Esophagus muscularis mucosa (tissue), 4 donors: ENCODE measurements at regions not wholly inside any gene's neighbourhood (a gene's known extent, or its start where the extent isn't known, plus 50 kb on each side); places are given as distances from the start of the nearest gene placed in this dataset.

Experiments
- DNase-seq: peaks from one replicate; pipeline ENCODE4 v3.0.0-alpha.2; 2017; ENCODE audit errors: extremely low spot score
- H3K27ac ChIP-seq, 4 donors: fragments of 200-600 bp; sonication (generic); replicated peaks in 1 of 4; 1 replicate in 3 of 4; 2 replicates in 1 of 4; pipeline ENCODE4 v1.5.1; 2016 to 2019; ENCODE audit warnings: mild to moderate bottlenecking in 1 of 4
- H3K27me3 ChIP-seq, 4 donors: fragments of 200-600 bp; sonication (generic); one replicate each; pipeline versions ENCODE4 v1.5.1 to v1.6.0; 2016 to 2019
- H3K36me3 ChIP-seq, 4 donors: fragments of 200-600 bp; sonication (generic); one replicate each; pipeline ENCODE4 v1.5.1; 2016 to 2019
- H3K4me1 ChIP-seq, 4 donors: fragments of 200-600 bp; sonication (generic); one replicate each; pipeline ENCODE4 v1.5.1; 2016 to 2019
- H3K4me3 ChIP-seq, 4 donors: fragments of 200-600 bp; sonication (generic); 1 replicate in 2 of 4; 2 replicates in 2 of 4; pipeline ENCODE4 v1.5.1; 2016 to 2019; ENCODE audit warnings: mild to moderate bottlenecking in 4 of 4, moderate library complexity in 1 of 4
- H3K9me3 ChIP-seq, 4 donors: fragments of 200-600 bp; sonication (generic); 1 replicate in 3 of 4; 2 replicates in 1 of 4; pipeline ENCODE4 v1.5.1; 2016 to 2019
- CTCF ChIP-seq, 3 experiments: fragments of 200-600 bp in 2 of 3; fragments of 450-650 bp in 1 of 3; sonication (generic) in 2 of 3; IDR thresholded peaks; one replicate each; pipeline ENCODE4 v1.5.1; 2017 to 2019; ENCODE audit warnings: antibody characterized with exemption in 3 of 3, mild to moderate bottlenecking in 2 of 3, moderate library complexity in 1 of 3
- EP300 ChIP-seq: sonication (generic); formaldehyde crosslinking; IDR thresholded peaks from one replicate; pipeline ENCODE4 v1.6.1; 2017; ENCODE audit warnings: antibody characterized with exemption
- POLR2A ChIP-seq: fragments of 450-650 bp; IDR thresholded peaks from one replicate; pipeline ENCODE4 v1.6.1; 2017; ENCODE audit warnings: antibody characterized with exemption, moderate library complexity, mild to moderate bottlenecking, low read depth
- POLR2AphosphoS5 ChIP-seq, 2 donors: sonication (generic); formaldehyde crosslinking; IDR thresholded peaks; one replicate each; pipeline ENCODE4 v1.6.1; 2017; ENCODE audit warnings: antibody characterized with exemption in 2 of 2
- WGBS: methylation state at CpG from one replicate; pipeline ENCODE4 v1.1.5; 2018; 5-methylcytosine and 5-hydroxymethylcytosine counted together
- intact Hi-C: fragments of 100-400 bp; cut with DNase I; formaldehyde crosslinking; loops from one replicate; pipeline ENCODE4 v1.15.1; 2023

DNA sequence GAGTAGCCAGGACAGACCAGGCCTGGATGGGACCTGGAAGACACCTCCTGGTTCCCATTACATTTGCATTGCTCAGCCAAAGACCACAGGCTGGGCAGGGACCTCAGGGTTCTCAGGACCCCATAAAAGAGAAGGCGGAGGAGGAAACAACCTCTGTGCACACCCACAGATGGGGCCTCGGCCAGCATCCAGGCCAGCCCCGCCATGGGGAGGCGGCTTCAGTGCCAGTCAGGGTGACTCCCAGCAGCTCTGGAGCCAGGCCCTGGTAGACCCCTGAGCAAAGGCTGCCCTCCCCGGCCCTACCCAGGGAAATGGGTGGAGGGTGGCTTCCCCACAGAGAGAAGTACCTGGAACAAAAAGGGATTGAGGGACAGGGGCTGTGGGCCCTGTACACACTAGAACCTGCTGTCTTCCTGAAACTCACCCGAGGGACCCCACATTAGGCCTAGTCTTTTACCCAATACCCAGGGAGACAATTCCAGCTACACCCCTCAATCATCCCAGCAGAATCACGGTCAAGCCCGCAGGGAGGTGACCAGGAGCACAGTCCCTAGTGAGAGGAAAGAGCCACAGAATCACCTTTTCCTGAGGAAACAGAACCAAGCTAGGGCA lies 64.5 kb downstream of the PSMG1 start:
- Histone ChIP-seq H3K4me1 (no peaks in the 10 kb centered on the region), H3K4me3 (no peak overlapping the region), H3K36me3 (no peaks in the 10 kb centered on the region), H3K9me3 (peaks cover 0 to 13% (median 5%) of the 10 kb centered on the region in 4 donors), H3K27me3 (no peaks in the 10 kb centered on the region), H3K27ac (no peak overlapping the region)
- intact Hi-C loops = no loop called here
- DNase-seq = no peak
- WGBS = 90% methylated on average over 7 of the region's 8 CpGs
- no peak for TF ChIP-seq POLR2A
- no peak for TF ChIP-seq CTCF (IDR thresholded peaks at IDR 0.05)
- no peak for TF ChIP-seq POLR2AphosphoS5 (IDR thresholded peaks at IDR 0.05)
- TF ChIP-seq EP300 = no peak

- intact Hi-C loops = no loop called here
- no peaks in the 10 kb centered on the region for H3K27me3 ChIP-seq
- 98% methylated on average over 10 of the region's 10 CpGs for WGBS
- H3K4me3 ChIP-seq = no peak overlapping the region
- H3K36me3 ChIP-seq = no peaks in the 10 kb centered on the region
- DNase-seq = no peak
- H3K27ac ChIP-seq = no peak overlapping the region
- peaks cover 0 to 6% (median 3%) of the 10 kb centered on the region in 4 donors for H3K9me3 ChIP-seq
- TF ChIP-seq CTCF (IDR thresholded peaks at IDR 0.05) (no peak), POLR2AphosphoS5 (IDR thresholded peaks at IDR 0.05) (no peak), EP300 (no peak), POLR2A (no peak)
- no peaks in the 10 kb centered on the region for H3K4me1 ChIP-seq
These were observed 65.2 kb downstream of the PSMG1 start for GRCh38 chr21:39118061-39118460.

DNA sequence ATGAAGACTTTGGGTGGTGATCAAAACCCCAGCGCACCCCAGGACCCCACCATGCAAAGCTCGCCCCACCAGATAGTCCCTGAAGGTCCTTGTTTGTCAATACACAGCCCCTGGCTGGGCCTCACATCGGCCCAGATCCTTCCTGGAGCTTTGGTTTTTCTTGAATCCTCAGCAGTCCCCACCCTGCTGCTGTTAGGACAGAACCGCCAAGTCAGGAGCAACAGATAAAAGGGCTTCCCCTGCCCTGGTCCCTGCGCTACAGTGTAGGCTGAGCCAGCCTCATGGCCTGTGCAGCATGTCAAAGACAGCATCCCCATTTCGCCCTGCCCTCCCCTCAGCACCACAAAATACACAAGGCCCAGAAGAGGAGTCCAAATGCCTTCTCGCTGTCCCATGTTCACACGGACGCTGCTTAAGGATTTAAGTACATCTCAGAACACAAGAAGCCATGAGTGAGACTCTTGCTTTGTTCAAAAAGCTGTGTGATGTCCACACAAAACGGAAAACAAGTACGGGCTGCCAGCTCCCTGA lies 65.7 kb downstream of the PSMG1 start:
- Histone ChIP-seq H3K27ac (no peak overlapping the region), H3K27me3 (no peaks in the 10 kb centered on the region), H3K4me3 (no peak overlapping the region), H3K36me3 (no peaks in the 10 kb centered on the region), H3K9me3 (peaks cover 0 to under 1% (median 0%) of the 10 kb centered on the region in 4 donors), H3K4me1 (peaks cover 0 to 1% (median 0%) of the 10 kb centered on the region in 4 donors)
- intact Hi-C loops = no loop called here
- DNase-seq = no peak
- no peak for TF ChIP-seq POLR2AphosphoS5 (IDR thresholded peaks at IDR 0.05)
- no peak for TF ChIP-seq CTCF (IDR thresholded peaks at IDR 0.05)
- no peak for TF ChIP-seq EP300
- no peak for TF ChIP-seq POLR2A
- 95% methylated on average over 11 of the region's 11 CpGs for WGBS

- intact Hi-C loops = no loop called here
- no peak for TF ChIP-seq CTCF (IDR thresholded peaks at IDR 0.05)
- TF ChIP-seq POLR2A = no peak
- TF ChIP-seq POLR2AphosphoS5 (IDR thresholded peaks at IDR 0.05) = no peak
- no peak for TF ChIP-seq EP300
- Histone ChIP-seq H3K27ac (no peak overlapping the region), H3K36me3 (no peaks in the 10 kb centered on the region), H3K9me3 (no peaks in the 10 kb centered on the region), H3K4me3 (no peak overlapping the region), H3K4me1 (peaks cover 0 to 6% (median 2%) of the 10 kb centered on the region in 4 donors), H3K27me3 (no peaks in the 10 kb centered on the region)
- 94% methylated on average over 18 of the region's 19 CpGs for WGBS
- DNase-seq = no peak
These were observed 66.4 kb downstream of the PSMG1 start for GRCh38 chr21:39116761-39117439.
